Mesendoderm (in vitro differentiated cells): ENCODE measurements at regions not wholly inside any gene's neighbourhood (a gene's known extent, or its start where the extent isn't known, plus 50 kb on each side); places are given as distances from the start of the nearest gene placed in this dataset.

Source experiments
- DNase-seq: peaks from one replicate; pipeline ENCODE4 v3.0.0; 2013
- H2AK5ac ChIP-seq: 2 replicates; pipeline ENCODE4 v1.6.1; 2013; ENCODE audit warnings: low read length, inconsistent platforms
- H2BK120ac ChIP-seq: 2 replicates; pipeline ENCODE4 v1.6.1; 2013; ENCODE audit warnings: low read depth, mild to moderate bottlenecking, low read length, moderate library complexity, mixed read lengths
- H2BK15ac ChIP-seq: replicated peaks from 2 replicates; pipeline ENCODE4 v1.6.1; 2013; ENCODE audit warnings: low read depth, mild to moderate bottlenecking, moderate library complexity
- H2BK5ac ChIP-seq: 2 replicates; pipeline ENCODE4 v1.6.1; 2013; ENCODE audit warnings: low read length, inconsistent platforms
- H3K18ac ChIP-seq: 2 replicates; pipeline ENCODE4 v1.6.1; 2013; ENCODE audit warnings: mild to moderate bottlenecking, low read length, mixed read lengths
- H3K23ac ChIP-seq: one replicate; pipeline ENCODE4 v1.6.1; 2013; ENCODE audit warnings: low read length
- H3K27ac ChIP-seq: 2 replicates; pipeline ENCODE4 v1.5.1; 2013; ENCODE audit warnings: low read depth, mild to moderate bottlenecking, inconsistent platforms, low read length, moderate library complexity
- H3K27me3 ChIP-seq: 2 replicates; pipeline ENCODE4 v1.6.1; 2013; ENCODE audit warnings: low read length, control low read depth, mild to moderate bottlenecking, inconsistent platforms; ENCODE audit not compliant: insufficient read depth, poor library complexity
- H3K36me3 ChIP-seq: 2 replicates; pipeline ENCODE4 v1.6.1; 2013; ENCODE audit warnings: low read length, inconsistent platforms; ENCODE audit not compliant: control insufficient read depth, insufficient read depth
- H3K4ac ChIP-seq: one replicate; pipeline ENCODE4 v1.6.1; 2013; ENCODE audit warnings: low read depth, mild to moderate bottlenecking, low read length, moderate library complexity
- H3K4me1 ChIP-seq: 2 replicates; pipeline ENCODE4 v1.6.1; 2013; ENCODE audit warnings: low read depth, low read length, inconsistent platforms; ENCODE audit not compliant: control insufficient read depth
- H3K4me2 ChIP-seq: 2 replicates; pipeline ENCODE4 v1.6.1; 2013; ENCODE audit warnings: low read length
- H3K4me3 ChIP-seq: 2 replicates; pipeline ENCODE4 v1.5.1; 2013; ENCODE audit warnings: mild to moderate bottlenecking, low read length
- H3K56ac ChIP-seq: one replicate; pipeline ENCODE4 v1.6.1; 2013; ENCODE audit warnings: low read length
- H3K79me1 ChIP-seq: 2 replicates; pipeline ENCODE4 v1.6.1; 2013; ENCODE audit warnings: low read length, inconsistent platforms
- H3K79me2 ChIP-seq: 2 replicates; pipeline ENCODE4 v1.6.1; 2013; ENCODE audit warnings: mild to moderate bottlenecking, low read length; ENCODE audit not compliant: control insufficient read depth, insufficient read depth
- H3K9ac ChIP-seq: 2 replicates; pipeline ENCODE4 v1.6.1; 2013; ENCODE audit warnings: low read length, inconsistent platforms
- H4K5ac ChIP-seq: one replicate; pipeline ENCODE4 v1.6.1; 2013; ENCODE audit warnings: low read length
- H4K8ac ChIP-seq: one replicate; pipeline ENCODE4 v1.6.1; 2013; ENCODE audit warnings: low read depth, mild to moderate bottlenecking, control low read depth, low read length, moderate library complexity
- WGBS: extraction: QIAGEN DNeasy Blood & Tissue Kit; methylation state at CpG from one replicate; pipeline ENCODE4 v1.1.7; 2013; ENCODE audit warnings: low lambda C conversion rate, missing lambda C conversion rate; ENCODE audit not compliant: insufficient coverage; ENCODE audit errors: extremely low coverage; 5-methylcytosine and 5-hydroxymethylcytosine counted together

- Histone ChIP-seq H3K79me1 (no peaks in the 10 kb centered on the region), H4K5ac (no peak overlapping the region), H4K8ac (no peak overlapping the region), H3K4ac (no peak overlapping the region), H3K4me1 (no peaks in the 10 kb centered on the region), H3K36me3 (no peaks in the 10 kb centered on the region), H3K23ac (no peak overlapping the region), H3K27ac (no peak overlapping the region), H3K79me2 (no peaks in the 10 kb centered on the region), H2BK120ac (no peak overlapping the region), H3K56ac (no peak overlapping the region), H3K4me3 (no peak overlapping the region), H2BK5ac (no peak overlapping the region), H2BK15ac (no peak overlapping the region), H3K27me3 (no peaks in the 10 kb centered on the region), H3K9ac (no peak overlapping the region), H3K18ac (no peak overlapping the region), H3K4me2 (no peak overlapping the region), H2AK5ac (no peak overlapping the region)
- DNase-seq = no peak
- 100% methylated on average over 1 of the region's 7 CpGs for WGBS
Measured at GRCh38 chr21:35377505-35378090, 328.5 kb upstream of the RUNX1 start.

DNA sequence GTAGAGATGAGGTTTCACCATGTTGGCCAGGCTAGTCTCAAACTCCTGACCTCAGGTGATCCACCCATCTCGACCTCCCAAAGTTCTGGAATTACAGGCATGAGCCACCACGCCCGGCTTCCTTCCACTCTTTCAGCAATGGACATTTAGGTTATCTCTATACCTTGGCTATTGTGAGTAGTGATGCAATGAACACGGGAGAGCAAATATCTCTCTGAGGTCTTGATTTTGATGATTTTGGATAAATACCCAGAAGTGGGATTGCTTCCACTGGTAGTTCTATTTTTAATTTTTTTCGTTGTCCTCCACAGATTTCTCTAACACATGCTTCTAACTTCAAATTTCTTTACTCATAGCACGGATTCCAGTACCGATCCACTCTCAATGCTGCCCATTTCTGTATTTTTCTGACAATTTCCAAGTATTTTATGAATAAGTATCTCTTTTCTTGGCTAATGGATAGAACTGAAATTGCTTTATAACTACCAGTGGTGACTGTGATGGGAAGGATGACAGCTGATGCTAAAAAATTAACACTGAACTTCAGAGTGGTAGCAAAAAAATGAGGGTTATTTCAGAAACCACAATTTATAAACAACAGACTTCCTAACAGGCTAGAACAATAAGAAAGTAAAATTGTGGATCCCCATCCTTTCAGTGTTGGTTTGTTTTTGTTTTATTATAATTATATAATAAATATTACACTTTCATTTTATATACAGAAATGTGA, 327.5 kb upstream of the RUNX1 start:
- H2BK5ac ChIP-seq = no peak overlapping the region
- H2AK5ac ChIP-seq = no peak overlapping the region
- H3K4ac ChIP-seq = no peak overlapping the region
- DNase-seq = no peak
- no peak overlapping the region for H3K23ac ChIP-seq
- H4K5ac ChIP-seq = no peak overlapping the region
- no peak overlapping the region for H2BK120ac ChIP-seq
- no peaks in the 10 kb centered on the region for H3K27me3 ChIP-seq
- no CpG with 5 or more reads among the region's 7 CpGs for WGBS
- no peak overlapping the region for H3K4me2 ChIP-seq
- H2BK15ac ChIP-seq = no peak overlapping the region
- no peak overlapping the region for H3K4me3 ChIP-seq
- H3K79me2 ChIP-seq = no peaks in the 10 kb centered on the region
- H3K36me3 ChIP-seq = no peaks in the 10 kb centered on the region
- no peak overlapping the region for H3K9ac ChIP-seq
- H3K4me1 ChIP-seq = no peaks in the 10 kb centered on the region
- no peak overlapping the region for H3K27ac ChIP-seq
- H3K56ac ChIP-seq = no peak overlapping the region
- H4K8ac ChIP-seq = no peak overlapping the region
- H3K79me1 ChIP-seq = no peaks in the 10 kb centered on the region
- H3K18ac ChIP-seq = no peak overlapping the region

GRCh38 chr21:35375115-35375514, 326.0 kb upstream of the RUNX1 start:
- no CpG with 5 or more reads among the region's 1 CpG for WGBS
- H3K79me2 ChIP-seq = no peaks in the 10 kb centered on the region
- no peak overlapping the region for H2BK120ac ChIP-seq
- H4K5ac ChIP-seq = no peak overlapping the region
- no peak for DNase-seq
- no peak overlapping the region for H3K27ac ChIP-seq
- no peak overlapping the region for H2BK5ac ChIP-seq
- H3K4me1 ChIP-seq = no peaks in the 10 kb centered on the region
- H3K4me2 ChIP-seq = no peak overlapping the region
- H3K27me3 ChIP-seq = no peaks in the 10 kb centered on the region
- no peak overlapping the region for H3K18ac ChIP-seq
- no peaks in the 10 kb centered on the region for H3K36me3 ChIP-seq
- no peaks in the 10 kb centered on the region for H3K79me1 ChIP-seq
- no peak overlapping the region for H3K9ac ChIP-seq
- H2BK15ac ChIP-seq = no peak overlapping the region
- no peak overlapping the region for H4K8ac ChIP-seq
- no peak overlapping the region for H3K4me3 ChIP-seq
- H3K23ac ChIP-seq = no peak overlapping the region
- no peak overlapping the region for H2AK5ac ChIP-seq
- H3K56ac ChIP-seq = no peak overlapping the region
- no peak overlapping the region for H3K4ac ChIP-seq

- no peak overlapping the region for H2AK5ac ChIP-seq
- H3K56ac ChIP-seq = no peak overlapping the region
- WGBS = no CpG with 5 or more reads among the region's 2 CpGs
- no peaks in the 10 kb centered on the region for H3K4me1 ChIP-seq
- no peak overlapping the region for H4K8ac ChIP-seq
- H3K18ac ChIP-seq = no peak overlapping the region
- no peak overlapping the region for H3K23ac ChIP-seq
- DNase-seq = no peak
- no peak overlapping the region for H2BK120ac ChIP-seq
- no peaks in the 10 kb centered on the region for H3K36me3 ChIP-seq
- H4K5ac ChIP-seq = no peak overlapping the region
- no peak overlapping the region for H2BK15ac ChIP-seq
- H3K4me2 ChIP-seq = no peak overlapping the region
- no peak overlapping the region for H3K4ac ChIP-seq
- no peaks in the 10 kb centered on the region for H3K27me3 ChIP-seq
- no peaks in the 10 kb centered on the region for H3K79me1 ChIP-seq
- H3K4me3 ChIP-seq = no peak overlapping the region
- no peak overlapping the region for H3K9ac ChIP-seq
- no peaks in the 10 kb centered on the region for H3K79me2 ChIP-seq
- no peak overlapping the region for H2BK5ac ChIP-seq
- no peak overlapping the region for H3K27ac ChIP-seq
Measured at GRCh38 chr21:35373998-35374397, 324.9 kb upstream of the RUNX1 start.

GRCh38 chr21:35372201-35372600, 323.1 kb upstream of the RUNX1 start:
- no peaks in the 10 kb centered on the region for H3K4me1 ChIP-seq
- WGBS = no CpG with 5 or more reads among the region's 5 CpGs
- H3K9ac ChIP-seq = no peak overlapping the region
- no peak overlapping the region for H3K23ac ChIP-seq
- no peak for DNase-seq
- no peaks in the 10 kb centered on the region for H3K79me2 ChIP-seq
- no peak overlapping the region for H3K27ac ChIP-seq
- H3K27me3 ChIP-seq = no peaks in the 10 kb centered on the region
- H3K36me3 ChIP-seq = no peaks in the 10 kb centered on the region
- no peak overlapping the region for H3K4me2 ChIP-seq
- no peak overlapping the region for H3K4me3 ChIP-seq
- H2BK15ac ChIP-seq = no peak overlapping the region
- no peak overlapping the region for H4K5ac ChIP-seq
- H3K18ac ChIP-seq = peak overlapping the region; percentile 39
- no peak overlapping the region for H3K4ac ChIP-seq
- H4K8ac ChIP-seq = no peak overlapping the region
- no peaks in the 10 kb centered on the region for H3K79me1 ChIP-seq
- H2AK5ac ChIP-seq = no peak overlapping the region
- no peak overlapping the region for H3K56ac ChIP-seq
- H2BK120ac ChIP-seq = no peak overlapping the region
- no peak overlapping the region for H2BK5ac ChIP-seq

- no peak overlapping the region for H3K4me3 ChIP-seq
- no peaks in the 10 kb centered on the region for H3K79me1 ChIP-seq
- H2AK5ac ChIP-seq = no peak overlapping the region
- no peak overlapping the region for H3K18ac ChIP-seq
- no peak for DNase-seq
- no peaks in the 10 kb centered on the region for H3K36me3 ChIP-seq
- H2BK5ac ChIP-seq = no peak overlapping the region
- H3K9ac ChIP-seq = no peak overlapping the region
- no peak overlapping the region for H3K27ac ChIP-seq
- no peaks in the 10 kb centered on the region for H3K79me2 ChIP-seq
- H4K8ac ChIP-seq = no peak overlapping the region
- H3K4me1 ChIP-seq = no peaks in the 10 kb centered on the region
- H4K5ac ChIP-seq = no peak overlapping the region
- no peak overlapping the region for H3K56ac ChIP-seq
- no peak overlapping the region for H2BK120ac ChIP-seq
- no peak overlapping the region for H3K23ac ChIP-seq
- no CpG with 5 or more reads among the region's 4 CpGs for WGBS
- H3K27me3 ChIP-seq = no peaks in the 10 kb centered on the region
- no peak overlapping the region for H3K4ac ChIP-seq
- H2BK15ac ChIP-seq = no peak overlapping the region
- H3K4me2 ChIP-seq = no peak overlapping the region
Measured at GRCh38 chr21:35370671-35371070, 321.6 kb upstream of the RUNX1 start.
